ENCODE measurements at regions not wholly inside any gene's neighbourhood (a gene's known extent, or its start where the extent isn't known, plus 50 kb on each side); places are given as distances from the start of the nearest gene placed in this dataset.

- TF ChIP-seq POLR2A (IDR thresholded peaks at IDR 0.05) (no peak), CTCF (IDR thresholded peaks at IDR 0.05) (no peak), EP300 (IDR thresholded peaks at IDR 0.05) (no peak), POLR2AphosphoS5 (IDR thresholded peaks at IDR 0.05) (no peak)
Measured at GRCh38 chr3:157981819-157982218, 124.4 kb downstream of the SHOX2 start.

Measured in gastroesophageal sphincter (tissue), 3 donors.